T-cell (primary cell): ENCODE measurements at regions not wholly inside any gene's neighbourhood (a gene's known extent, or its start where the extent isn't known, plus 50 kb on each side); places are given as distances from the start of the nearest gene placed in this dataset.

Experiments used
- ATAC-seq, 4 experiments: fragments of 200-7000 bp in 3 of 4; fragments of 150-1000 bp in 1 of 4; cut with Tn5 transposase; replicated peaks in 1 of 4; 1 replicate in 3 of 4; 2 replicates in 1 of 4; pipeline ENCODE4 v1.10.0; 2021; ENCODE audit warnings: moderate library complexity in 3 of 4, mild to moderate bottlenecking in 2 of 4, moderate number of reproducible peaks in 1 of 4
- CTCF ChIA-PET, 2 donors: fragments of 300-600 bp; sonication (Branson Sonifier 250); formaldehyde crosslinking; loops; one replicate each; lab custom pipeline; 2022; ENCODE audit warnings: antibody characterized with exemption in 2 of 2; lab: Charles Lee
- POLR2A ChIA-PET, 2 donors: fragments of 300-600 bp; sonication (Branson Sonifier 250); formaldehyde crosslinking; loops; one replicate each; lab custom pipeline; 2022; ENCODE audit warnings: antibody characterized with exemption in 2 of 2; lab: Charles Lee
- DNase-seq, 35 experiments: peaks; one replicate each; pipeline versions ENCODE4 v3.0.0 to v3.0.0-alpha.2; 2013 to 2023
- H3K27ac ChIP-seq: one replicate; pipeline ENCODE4 v1.5.1; 2013; ENCODE audit warnings: low read length
- H3K27me3 ChIP-seq, 2 experiments: replicated peaks in 1 of 2; 1 replicate in 1 of 2; 2 replicates in 1 of 2; pipeline versions ENCODE4 v1.6.1 to v1.7.0; 2013; ENCODE audit warnings: low read length in 1 of 2, mixed read lengths in 1 of 2; ENCODE audit not compliant: control insufficient read depth in 2 of 2, insufficient read depth in 2 of 2; ENCODE audit errors: extremely low read depth in 1 of 2
- H3K36me3 ChIP-seq, 2 donors: 1 replicate in 1 of 2; 2 replicates in 1 of 2; pipeline versions ENCODE4 v1.6.1 to v1.7.0; 2013; ENCODE audit warnings: low read length in 1 of 2; ENCODE audit not compliant: control insufficient read depth in 2 of 2, insufficient read depth in 1 of 2; ENCODE audit errors: extremely low read depth in 1 of 2
- H3K4me1 ChIP-seq, 2 experiments: 1 replicate in 1 of 2; 2 replicates in 1 of 2; pipeline versions ENCODE4 v1.6.1 to v1.7.0; 2013; ENCODE audit warnings: low read length in 2 of 2, mixed read lengths in 1 of 2; ENCODE audit not compliant: insufficient read depth in 2 of 2, control insufficient read depth in 1 of 2; ENCODE audit errors: extremely low read depth in 1 of 2
- H3K4me3 ChIP-seq, 2 donors: 1 replicate in 1 of 2; 2 replicates in 1 of 2; pipeline versions ENCODE4 v1.5.1 to v1.7.0; 2013; ENCODE audit warnings: mild to moderate bottlenecking in 2 of 2, low read length in 1 of 2, moderate library complexity in 1 of 2; ENCODE audit not compliant: control insufficient read depth in 1 of 2; ENCODE audit errors: extremely low read depth in 1 of 2
- H3K9me3 ChIP-seq: 2 replicates; pipeline ENCODE4 v1.7.0; 2013
- H3K27ac Mint-ChIP-seq, 2 donors: one replicate each; pipeline ENCODE4 v1.8.0; 2020 to 2021; ENCODE audit warnings: mild to moderate bottlenecking in 2 of 2, mixed read lengths in 2 of 2
- H3K27me3 Mint-ChIP-seq, 2 donors: one replicate each; pipeline ENCODE4 v1.8.0; 2021 to 2022; ENCODE audit warnings: mixed read lengths in 2 of 2
- H3K36me3 Mint-ChIP-seq: one replicate; pipeline ENCODE4 v1.8.0; 2021; ENCODE audit warnings: mixed read lengths
- H3K4me1 Mint-ChIP-seq, 3 donors: one replicate each; pipeline ENCODE4 v1.8.0; 2020 to 2022; ENCODE audit warnings: mixed read lengths in 3 of 3, mild to moderate bottlenecking in 1 of 3
- H3K4me3 Mint-ChIP-seq, 3 donors: one replicate each; pipeline ENCODE4 v1.8.0; 2020 to 2022; ENCODE audit warnings: mild to moderate bottlenecking in 3 of 3, mixed read lengths in 3 of 3, moderate library complexity in 3 of 3
- H3K9me3 Mint-ChIP-seq, 3 donors: one replicate each; pipeline ENCODE4 v1.8.0; 2020 to 2022; ENCODE audit warnings: mixed read lengths in 3 of 3
- WGBS: methylation state at CpG from one replicate; pipeline ENCODE4 v1.1.5; 2013; ENCODE audit warnings: missing lambda C conversion rate; ENCODE audit not compliant: insufficient coverage; 5-methylcytosine and 5-hydroxymethylcytosine counted together

DNA sequence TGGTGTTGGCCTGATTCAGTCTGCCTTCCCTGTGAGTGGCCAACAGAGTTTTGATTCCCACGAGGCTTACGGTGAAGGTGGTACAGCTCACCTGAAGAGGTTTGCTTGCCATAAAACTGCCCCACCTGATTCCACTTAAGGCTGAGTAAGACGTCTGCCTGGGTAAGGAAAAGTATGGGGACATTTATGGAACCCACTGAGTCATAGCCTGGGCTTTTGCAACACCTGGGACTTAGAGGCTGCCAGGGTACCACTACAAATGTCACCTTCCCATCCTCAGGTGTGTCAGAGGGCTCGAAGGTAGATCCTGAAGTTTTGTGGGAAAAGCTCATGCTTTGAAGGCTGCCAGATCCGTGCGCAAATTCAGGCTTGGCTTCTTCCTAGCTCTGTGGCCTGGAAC lies 56.9 kb upstream of the SLCO2A1 start:
- Mint-ChIP-seq H3K4me3 (no peak overlapping the region), H3K36me3 (no peaks in the 10 kb centered on the region), H3K27ac (no peak overlapping the region), H3K27me3 (peaks cover 3 to 4% of the 10 kb centered on the region in 2 donors), H3K4me1 (no peaks in the 10 kb centered on the region), H3K9me3 (peaks cover 0 to 12% (median 2%) of the 10 kb centered on the region in 3 donors)
- Histone ChIP-seq H3K27me3 (peaks cover 0 to 8% of the 10 kb centered on the region in 2 experiments), H3K9me3 (no peaks in the 10 kb centered on the region), H3K27ac (no peak overlapping the region), H3K36me3 (no peaks in the 10 kb centered on the region), H3K4me1 (no peaks in the 10 kb centered on the region), H3K4me3 (no peak overlapping the region)
- ChIA-PET POLR2A (no interaction called here), CTCF (no interaction called here)
- WGBS: 95% methylated on average over 3 of the region's 6 CpGs
- DNase-seq (no peak), ATAC-seq (no peak)

DNA sequence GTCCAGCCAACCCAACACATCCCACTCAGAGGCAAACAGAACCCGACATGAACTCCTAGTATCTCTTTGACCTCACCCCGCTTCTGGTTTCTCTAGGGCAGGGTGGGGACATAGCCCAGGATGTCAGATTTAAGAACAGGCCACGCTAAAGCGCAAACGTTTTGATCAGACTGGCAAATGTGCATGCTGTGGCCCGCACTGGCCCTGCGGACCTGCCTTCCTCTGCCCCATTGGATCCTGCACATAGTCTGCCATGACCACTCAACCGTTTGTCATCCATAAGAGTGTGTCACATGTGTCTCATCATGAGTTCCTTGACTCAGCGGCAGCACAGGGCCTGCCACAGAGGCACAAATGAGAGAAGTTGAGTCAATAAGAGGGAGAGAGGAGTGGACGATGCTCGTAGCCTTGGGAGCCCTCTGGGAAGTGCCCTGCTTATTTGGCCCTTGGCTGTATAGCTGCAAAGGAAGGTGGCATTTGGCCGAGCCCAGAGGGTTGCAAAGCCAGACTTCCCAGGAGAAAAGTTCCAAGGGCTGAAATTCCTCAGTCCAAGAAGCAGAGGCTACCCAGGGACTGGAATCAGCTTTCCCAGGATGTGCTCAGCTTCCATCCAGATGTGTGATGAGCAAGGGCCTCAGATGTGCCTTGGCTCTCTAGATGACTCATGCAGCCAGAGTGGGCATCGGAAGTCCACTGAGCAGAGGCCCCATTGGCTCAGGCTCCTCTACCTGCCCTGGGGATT lies 55.5 kb upstream of the SLCO2A1 start:
- H3K4me3 ChIP-seq: no peak overlapping the region
- no peaks in the 10 kb centered on the region for H3K36me3 ChIP-seq
- ChIA-PET POLR2A (no interaction called here), CTCF (no interaction called here)
- H3K27ac ChIP-seq: no peak overlapping the region
- peaks cover 0 to 12% (median 2%) of the 10 kb centered on the region in 3 donors for H3K9me3 Mint-ChIP-seq
- H3K9me3 ChIP-seq: no peaks in the 10 kb centered on the region
- DNase-seq: no peak
- H3K36me3 Mint-ChIP-seq: no peaks in the 10 kb centered on the region
- no peak overlapping the region for H3K4me3 Mint-ChIP-seq
- WGBS: 78% methylated on average over 12 of the region's 13 CpGs
- H3K27me3 ChIP-seq: peaks cover 0 to 8% of the 10 kb centered on the region in 2 experiments
- no peak overlapping the region for H3K27ac Mint-ChIP-seq
- H3K27me3 Mint-ChIP-seq: peaks cover 3 to 4% of the 10 kb centered on the region in 2 donors
- no peaks in the 10 kb centered on the region for H3K4me1 ChIP-seq
- no peak for ATAC-seq
- no peaks in the 10 kb centered on the region for H3K4me1 Mint-ChIP-seq

DNA sequence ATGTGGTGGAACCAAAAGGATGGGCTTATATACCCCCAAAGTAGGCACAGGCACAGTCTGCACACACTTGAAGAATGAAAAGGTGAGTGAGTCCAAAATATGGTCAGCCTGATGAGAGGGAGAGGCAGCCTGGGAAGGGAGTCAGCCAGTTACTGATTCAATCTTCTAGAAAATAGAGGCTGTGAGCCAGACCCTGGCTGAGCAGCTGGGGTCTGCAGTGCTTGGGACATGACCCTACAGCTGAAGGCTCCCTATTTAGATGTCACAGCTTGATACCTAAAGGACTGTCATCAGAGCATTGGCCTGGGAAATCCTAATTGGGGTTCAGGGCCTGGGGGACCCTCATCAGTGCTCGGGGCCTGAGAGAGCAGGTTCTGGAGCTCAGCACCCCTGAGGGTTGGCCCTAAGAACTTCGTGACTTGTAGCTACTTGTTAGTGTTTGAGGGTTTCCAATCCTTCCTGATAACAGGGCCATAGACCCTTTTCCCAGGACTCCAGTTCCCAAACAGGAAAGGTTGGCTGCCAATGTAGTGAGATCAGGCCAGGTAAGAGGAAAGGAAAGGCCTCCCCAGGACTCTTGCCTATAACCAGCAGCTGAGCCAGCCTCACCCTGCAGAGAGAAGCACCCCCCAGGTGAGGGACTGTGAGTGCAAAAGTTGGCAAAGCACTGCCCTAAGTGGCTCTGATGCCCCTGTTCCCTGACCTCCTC lies 54.7 kb upstream of the SLCO2A1 start:
- Histone ChIP-seq H3K27ac (no peak overlapping the region), H3K4me3 (no peak overlapping the region), H3K4me1 (no peaks in the 10 kb centered on the region), H3K36me3 (no peaks in the 10 kb centered on the region), H3K9me3 (no peaks in the 10 kb centered on the region), H3K27me3 (peaks cover 0 to 8% of the 10 kb centered on the region in 2 experiments)
- Mint-ChIP-seq H3K4me1 (no peaks in the 10 kb centered on the region), H3K27me3 (peaks cover 3 to 4% of the 10 kb centered on the region in 2 donors), H3K9me3 (peaks cover 0 to 12% (median 2%) of the 10 kb centered on the region in 3 donors), H3K4me3 (no peak overlapping the region), H3K36me3 (no peaks in the 10 kb centered on the region), H3K27ac (no peak overlapping the region)
- DNase-seq: no peak
- ChIA-PET POLR2A (no interaction called here), CTCF (interaction anchor here in 1 of 2 donors (0.6 kb wide), 1 partner anchor 8 kb away, joined by 3 read pairs; no protein-coding TSS in a partner anchor)
- ATAC-seq: no peak
- WGBS: 100% methylated on average over 1 of the region's 2 CpGs

DNA sequence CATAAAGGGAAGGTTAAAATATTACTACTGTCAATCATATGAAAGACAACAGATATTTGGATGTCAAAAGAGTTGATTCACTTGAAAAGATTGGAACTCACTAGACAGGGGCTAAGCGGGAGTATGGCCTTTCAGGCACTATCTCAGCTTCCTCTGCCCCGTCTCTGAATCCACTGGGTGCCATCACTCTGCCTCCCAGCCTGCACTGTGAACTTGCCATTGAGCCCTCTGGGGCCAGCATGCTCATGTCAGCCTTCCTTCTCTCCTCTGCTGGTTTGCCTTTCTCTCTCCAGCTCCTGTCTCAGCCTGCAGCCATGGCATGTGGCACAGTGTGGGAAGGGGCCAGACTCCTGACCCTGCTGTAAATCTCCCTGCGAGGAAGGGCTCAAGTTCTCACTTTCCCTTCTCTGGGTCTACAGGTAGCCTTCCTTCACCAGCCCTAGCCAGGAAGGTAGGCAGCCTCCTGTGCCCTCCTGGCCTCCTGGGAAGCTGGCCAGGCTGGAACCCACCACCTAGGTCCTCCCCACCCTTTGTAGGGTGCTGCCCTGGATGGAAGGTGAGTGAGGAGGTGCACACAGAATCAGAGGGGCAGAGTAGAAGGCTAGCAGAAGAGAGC lies 54.0 kb upstream of the SLCO2A1 start:
- ATAC-seq: no peak
- no peaks in the 10 kb centered on the region for H3K4me1 ChIP-seq
- DNase-seq: no peak
- peaks cover 0 to 8% of the 10 kb centered on the region in 2 experiments for H3K27me3 ChIP-seq
- WGBS: 81% methylated on average over 2 of the region's 3 CpGs
- Mint-ChIP-seq H3K9me3 (peaks cover 0 to 7% (median 2%) of the 10 kb centered on the region in 3 donors), H3K27ac (no peak overlapping the region), H3K4me1 (no peaks in the 10 kb centered on the region), H3K4me3 (no peak overlapping the region), H3K27me3 (peaks cover 3 to 4% of the 10 kb centered on the region in 2 donors), H3K36me3 (no peaks in the 10 kb centered on the region)
- ChIA-PET CTCF (interaction anchor here in 1 of 2 donors (0.6 kb wide), 1 partner anchor 8 kb away, joined by 3 read pairs; no protein-coding TSS in a partner anchor), POLR2A (no interaction called here)
- H3K27ac ChIP-seq: no peak overlapping the region
- H3K4me3 ChIP-seq: no peak overlapping the region
- no peaks in the 10 kb centered on the region for H3K9me3 ChIP-seq
- H3K36me3 ChIP-seq: no peaks in the 10 kb centered on the region

DNA sequence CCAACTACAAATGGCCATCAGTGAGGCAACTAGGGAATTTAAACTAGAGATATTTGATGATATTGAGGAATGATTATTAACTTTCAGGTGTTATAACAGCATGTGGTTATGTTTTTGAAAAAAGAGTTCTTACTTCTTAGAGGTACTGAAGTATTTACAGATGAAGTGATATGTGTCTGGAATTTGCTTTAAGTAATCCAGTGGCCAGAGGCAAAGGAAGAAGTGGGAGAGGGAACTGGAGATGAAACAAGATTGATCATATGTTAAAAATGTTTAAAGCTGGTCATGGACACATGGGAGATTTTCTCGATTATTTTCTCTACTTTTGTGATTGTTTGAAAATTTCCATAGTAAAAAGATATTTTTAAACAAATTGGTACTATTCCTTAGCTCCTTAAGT lies 53.3 kb upstream of the SLCO2A1 start:
- Histone ChIP-seq H3K27ac (no peak overlapping the region), H3K4me1 (no peaks in the 10 kb centered on the region), H3K27me3 (peaks cover 0 to 8% of the 10 kb centered on the region in 2 experiments), H3K36me3 (no peaks in the 10 kb centered on the region), H3K9me3 (no peaks in the 10 kb centered on the region), H3K4me3 (no peak overlapping the region)
- peaks cover 3 to 4% of the 10 kb centered on the region in 2 donors for H3K27me3 Mint-ChIP-seq
- no peaks in the 10 kb centered on the region for H3K36me3 Mint-ChIP-seq
- POLR2A ChIA-PET: no interaction called here
- H3K4me3 Mint-ChIP-seq: no peak overlapping the region
- no peak for DNase-seq
- no CpG with 5 or more reads among the region's 1 CpG for WGBS
- H3K4me1 Mint-ChIP-seq: no peaks in the 10 kb centered on the region
- no peak overlapping the region for H3K27ac Mint-ChIP-seq
- ATAC-seq: no peak
- CTCF ChIA-PET: no interaction called here
- H3K9me3 Mint-ChIP-seq: peaks cover 0 to 1% (median 0%) of the 10 kb centered on the region in 3 donors

DNA sequence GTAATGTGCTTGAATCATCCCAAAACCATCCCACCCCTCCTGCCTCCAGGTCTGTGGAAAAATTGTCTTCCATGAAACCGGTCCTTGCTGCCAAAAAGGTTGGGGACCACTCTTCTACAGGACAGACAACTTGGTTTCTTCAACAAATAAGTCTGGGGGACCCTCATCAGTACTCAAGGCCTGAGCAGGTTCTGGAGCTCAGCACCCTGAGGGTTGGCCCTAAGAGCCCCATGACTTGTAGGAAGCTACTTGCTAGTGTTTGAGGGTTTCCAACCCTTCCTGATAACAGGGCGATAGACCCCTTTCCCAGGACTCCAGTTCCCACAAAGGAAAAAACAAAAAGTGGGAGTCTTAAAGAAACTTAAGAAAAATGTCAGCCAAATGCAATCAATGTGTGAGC lies 52.9 kb upstream of the SLCO2A1 start:
- no peaks in the 10 kb centered on the region for H3K36me3 ChIP-seq
- Mint-ChIP-seq H3K9me3 (no peaks in the 10 kb centered on the region), H3K27me3 (peaks cover 3 to 4% of the 10 kb centered on the region in 2 donors), H3K27ac (no peak overlapping the region), H3K4me3 (no peak overlapping the region), H3K4me1 (no peaks in the 10 kb centered on the region), H3K36me3 (no peaks in the 10 kb centered on the region)
- DNase-seq (no peak), ATAC-seq (no peak)
- no peaks in the 10 kb centered on the region for H3K9me3 ChIP-seq
- CTCF ChIA-PET: no interaction called here
- POLR2A ChIA-PET: no interaction called here
- no peak overlapping the region for H3K4me3 ChIP-seq
- 83% methylated on average over 1 of the region's 2 CpGs for WGBS
- peaks cover 0 to 9% of the 10 kb centered on the region in 2 experiments for H3K27me3 ChIP-seq
- no peak overlapping the region for H3K27ac ChIP-seq
- H3K4me1 ChIP-seq: no peaks in the 10 kb centered on the region
